ENCODE measurements at regions not wholly inside any gene's neighbourhood (a gene's known extent, or its start where the extent isn't known, plus 50 kb on each side); places are given as distances from the start of the nearest gene placed in this dataset.

DNA sequence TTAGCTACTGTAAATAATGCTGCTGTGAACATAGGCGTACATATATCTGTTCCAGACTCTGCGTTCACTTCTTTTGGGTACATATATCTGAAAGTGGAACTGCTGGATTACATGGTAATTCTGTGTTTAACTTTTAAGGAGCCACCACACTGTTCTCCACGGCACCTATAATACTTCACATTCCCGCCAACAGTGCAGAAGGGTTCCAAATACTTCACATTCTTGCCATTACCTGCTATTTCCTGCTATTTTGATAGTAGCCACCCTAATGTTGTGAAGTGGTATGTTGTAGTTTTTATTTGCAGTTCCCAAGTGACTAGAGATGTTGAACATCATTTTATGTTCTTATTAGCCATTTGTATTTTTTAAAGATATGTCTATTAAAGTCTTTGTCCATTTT, 377.4 kb upstream of the SLC10A2 start:
- TF ChIP-seq, protein P1, sequence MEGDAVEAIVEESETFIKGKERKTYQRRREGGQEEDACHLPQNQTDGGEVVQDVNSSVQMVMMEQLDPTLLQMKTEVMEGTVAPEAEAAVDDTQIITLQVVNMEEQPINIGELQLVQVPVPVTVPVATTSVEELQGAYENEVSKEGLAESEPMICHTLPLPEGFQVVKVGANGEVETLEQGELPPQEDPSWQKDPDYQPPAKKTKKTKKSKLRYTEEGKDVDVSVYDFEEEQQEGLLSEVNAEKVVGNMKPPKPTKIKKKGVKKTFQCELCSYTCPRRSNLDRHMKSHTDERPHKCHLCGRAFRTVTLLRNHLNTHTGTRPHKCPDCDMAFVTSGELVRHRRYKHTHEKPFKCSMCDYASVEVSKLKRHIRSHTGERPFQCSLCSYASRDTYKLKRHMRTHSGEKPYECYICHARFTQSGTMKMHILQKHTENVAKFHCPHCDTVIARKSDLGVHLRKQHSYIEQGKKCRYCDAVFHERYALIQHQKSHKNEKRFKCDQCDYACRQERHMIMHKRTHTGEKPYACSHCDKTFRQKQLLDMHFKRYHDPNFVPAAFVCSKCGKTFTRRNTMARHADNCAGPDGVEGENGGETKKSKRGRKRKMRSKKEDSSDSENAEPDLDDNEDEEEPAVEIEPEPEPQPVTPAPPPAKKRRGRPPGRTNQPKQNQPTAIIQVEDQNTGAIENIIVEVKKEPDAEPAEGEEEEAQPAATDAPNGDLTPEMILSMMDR (IDR thresholded peaks at IDR 0.05; ENCODE audit: unreplicated experiment) = no peak
- H3K27ac Mint-ChIP-seq = no peak overlapping the region
- no peaks in the 10 kb centered on the region for H3K36me3 Mint-ChIP-seq
- H3K4me3 Mint-ChIP-seq = no peak overlapping the region
- no peak for DNase-seq (ENCODE audit: low spot score in 2 of 2, unreplicated experiment in 2 of 2)
- no peaks in the 10 kb centered on the region for H3K27me3 Mint-ChIP-seq (ENCODE audit: low read depth)
- H3K4me1 Mint-ChIP-seq = no peaks in the 10 kb centered on the region
- peaks cover 5% of the 10 kb centered on the region for H3K9me3 Mint-ChIP-seq

DNA sequence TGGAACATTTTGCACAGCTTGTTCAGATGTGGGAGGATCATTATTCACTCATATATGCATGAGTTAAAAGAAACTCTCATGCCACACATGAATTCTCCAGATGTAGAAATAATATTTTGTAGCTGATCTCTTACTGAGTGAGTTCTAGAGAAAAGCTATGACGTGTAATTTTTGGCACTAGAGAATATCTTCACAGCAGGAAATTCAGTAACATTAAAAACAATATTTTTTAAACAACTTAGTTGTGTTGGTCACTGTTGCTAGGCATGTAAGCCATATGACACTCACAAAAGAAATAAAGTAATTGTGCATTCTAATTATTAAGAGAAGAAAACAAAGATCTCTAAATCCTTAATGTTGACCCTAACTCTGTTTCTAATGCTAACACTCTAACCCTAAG, 371.4 kb upstream of the SLC10A2 start:
- H3K27ac Mint-ChIP-seq = no peak overlapping the region
- no peak for DNase-seq (ENCODE audit: low spot score in 2 of 2, unreplicated experiment in 2 of 2)
- no peaks in the 10 kb centered on the region for H3K4me1 Mint-ChIP-seq
- no peaks in the 10 kb centered on the region for H3K36me3 Mint-ChIP-seq
- H3K4me3 Mint-ChIP-seq = no peak overlapping the region
- TF ChIP-seq, protein P1 (IDR thresholded peaks at IDR 0.05; ENCODE audit: unreplicated experiment) = no peak
- H3K9me3 Mint-ChIP-seq = no peaks in the 10 kb centered on the region
- H3K27me3 Mint-ChIP-seq (ENCODE audit: low read depth) = no peaks in the 10 kb centered on the region

DNA sequence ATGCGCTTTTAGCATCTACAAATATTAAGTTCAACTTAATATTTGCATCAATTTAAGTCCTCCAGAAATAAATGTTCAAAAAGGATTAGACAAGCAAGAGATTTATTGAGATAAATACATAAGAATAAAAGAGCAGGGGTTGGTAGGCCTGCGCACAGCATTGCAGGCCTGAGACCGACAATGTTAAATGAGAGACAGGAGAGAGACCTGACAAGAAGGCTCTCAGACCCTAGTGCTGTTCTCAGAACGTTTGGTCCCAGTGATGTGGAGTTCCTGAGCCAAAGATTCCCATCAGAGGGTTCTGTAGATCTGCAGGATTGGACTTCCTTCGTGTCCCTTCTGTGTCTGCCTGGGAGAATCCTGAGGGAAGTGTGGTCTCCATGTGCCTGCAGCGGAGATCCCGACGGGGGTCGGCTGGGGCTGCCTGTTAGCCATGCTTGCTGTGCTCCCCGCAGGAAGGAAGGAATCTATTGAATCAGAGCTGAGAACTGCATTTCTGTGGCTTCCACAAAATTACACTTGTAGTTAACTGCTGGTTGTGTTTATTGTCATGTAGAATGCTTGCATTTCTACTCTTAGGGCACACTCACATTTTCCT, 369.9 kb upstream of the SLC10A2 start:
- Mint-ChIP-seq H3K27ac (no peak overlapping the region), H3K36me3 (no peaks in the 10 kb centered on the region), H3K27me3 (ENCODE audit: low read depth) (no peaks in the 10 kb centered on the region), H3K4me1 (peaks cover 6% of the 10 kb centered on the region), H3K9me3 (no peaks in the 10 kb centered on the region), H3K4me3 (no peak overlapping the region)
- TF ChIP-seq, protein P1 (IDR thresholded peaks at IDR 0.05; ENCODE audit: unreplicated experiment) = no peak
- DNase-seq (ENCODE audit: low spot score in 2 of 2, unreplicated experiment in 2 of 2) = no peak

DNA sequence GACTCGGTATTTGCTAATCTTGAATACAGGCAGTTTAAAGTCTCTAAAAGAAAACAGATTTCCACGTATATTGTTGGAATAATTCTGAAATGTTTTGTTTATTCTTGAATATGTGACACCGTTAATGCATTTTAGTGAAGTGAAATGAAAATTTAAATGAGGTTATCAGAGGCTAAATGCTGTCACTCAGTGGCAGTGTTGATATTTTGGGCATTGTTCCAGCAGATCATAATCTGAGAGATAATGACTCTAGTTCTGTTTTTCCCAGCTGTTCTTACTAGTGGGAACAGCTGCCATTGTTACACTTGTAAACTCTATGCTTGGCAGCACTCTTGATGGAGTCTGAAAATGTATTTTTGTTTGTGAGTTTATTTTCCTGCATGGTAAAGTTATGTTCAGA, 365.6 kb upstream of the SLC10A2 start:
- Mint-ChIP-seq H3K4me3 (no peak overlapping the region), H3K4me1 (peaks cover 6% of the 10 kb centered on the region), H3K27ac (no peak overlapping the region), H3K36me3 (no peaks in the 10 kb centered on the region), H3K9me3 (peaks cover 15% of the 10 kb centered on the region), H3K27me3 (ENCODE audit: low read depth) (no peaks in the 10 kb centered on the region)
- TF ChIP-seq, protein P1 (IDR thresholded peaks at IDR 0.05; ENCODE audit: unreplicated experiment) = no peak
- no peak for DNase-seq (ENCODE audit: low spot score in 2 of 2, unreplicated experiment in 2 of 2)

DNA sequence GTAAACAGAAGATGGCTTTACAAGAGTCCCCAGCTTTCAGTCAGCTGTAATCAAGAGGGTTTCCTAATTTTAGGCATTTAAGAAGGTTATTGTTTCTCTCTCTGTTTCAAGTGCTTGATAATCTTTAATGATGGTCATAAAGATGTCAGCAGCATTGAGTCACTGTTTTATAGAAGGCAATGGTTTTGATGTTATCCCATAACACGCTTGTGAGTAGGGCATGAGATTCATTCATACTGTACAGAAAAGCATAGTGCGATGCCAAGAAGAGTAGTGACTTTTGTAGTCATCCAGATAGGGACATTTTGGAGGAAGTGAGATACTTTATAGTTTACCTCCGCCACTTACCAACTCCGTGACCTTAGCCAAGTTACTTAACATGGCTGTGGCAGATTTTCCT, 364.2 kb upstream of the SLC10A2 start:
- H3K9me3 Mint-ChIP-seq = peaks cover 15% of the 10 kb centered on the region
- TF ChIP-seq, protein P1 (IDR thresholded peaks at IDR 0.05; ENCODE audit: unreplicated experiment) = no peak
- peaks cover 4% of the 10 kb centered on the region for H3K27me3 Mint-ChIP-seq (ENCODE audit: low read depth)
- peaks cover 6% of the 10 kb centered on the region for H3K4me1 Mint-ChIP-seq
- H3K27ac Mint-ChIP-seq = no peak overlapping the region
- H3K4me3 Mint-ChIP-seq = no peak overlapping the region
- DNase-seq (ENCODE audit: low spot score in 2 of 2, unreplicated experiment in 2 of 2) = no peak
- H3K36me3 Mint-ChIP-seq = no peaks in the 10 kb centered on the region

DNA sequence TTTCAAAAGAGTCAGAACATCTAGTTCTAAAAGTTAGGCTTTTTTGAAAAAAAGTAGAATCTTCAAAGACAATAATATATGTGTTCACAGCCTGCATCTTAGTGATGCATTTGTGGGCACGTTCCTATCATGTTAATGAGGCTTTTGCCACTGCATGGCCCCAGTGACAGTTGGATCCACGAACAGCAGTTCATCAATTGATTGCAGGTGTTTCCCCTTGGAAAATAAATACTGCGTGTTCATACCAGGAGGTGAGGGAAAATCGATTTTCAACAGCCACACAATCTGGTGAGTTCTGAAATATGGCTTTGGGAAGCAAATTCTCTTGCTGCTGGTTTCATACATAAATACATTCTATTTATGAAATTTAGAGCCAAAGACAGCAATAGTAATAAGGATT, 343.8 kb upstream of the SLC10A2 start:
- TF ChIP-seq, protein P1 (IDR thresholded peaks at IDR 0.05; ENCODE audit: unreplicated experiment) = no peak
- Mint-ChIP-seq H3K4me3 (no peak overlapping the region), H3K4me1 (peaks cover 5% of the 10 kb centered on the region), H3K27ac (no peak overlapping the region), H3K36me3 (no peaks in the 10 kb centered on the region), H3K9me3 (no peaks in the 10 kb centered on the region), H3K27me3 (ENCODE audit: low read depth) (peaks cover 1% of the 10 kb centered on the region)
- DNase-seq (ENCODE audit: low spot score in 2 of 2, unreplicated experiment in 2 of 2) = no peak
